Psoas muscle (tissue), 7 donors: ENCODE measurements at regions not wholly inside any gene's neighbourhood (a gene's known extent, or its start where the extent isn't known, plus 50 kb on each side); places are given as distances from the start of the nearest gene placed in this dataset.

ENCODE experiments used
- ATAC-seq, 4 donors: fragments of 200-7000 bp; cut with Tn5 transposase; one replicate each; pipeline ENCODE4 v1.9.1; 2020; ENCODE audit warnings: moderate library complexity in 3 of 4, mild to moderate bottlenecking in 2 of 4
- DNase-seq, 2 donors: peaks; one replicate each; pipeline ENCODE4 v3.0.0-alpha.2; 2020
- H3K27ac ChIP-seq: fragments of 200-600 bp; one replicate; pipeline ENCODE4 v1.8.0; 2022
- H3K27me3 ChIP-seq, 3 donors: fragments of 200-600 bp in 1 of 3; one replicate each; pipeline versions ENCODE4 v1.6.1 to v1.8.0; 2013 to 2022; ENCODE audit warnings: low read length in 2 of 3, mild to moderate bottlenecking in 2 of 3, moderate library complexity in 1 of 3; ENCODE audit not compliant: insufficient read depth in 3 of 3
- H3K36me3 ChIP-seq, 2 donors: fragments of 200-600 bp in 1 of 2; one replicate each; pipeline versions ENCODE4 v1.6.1 to v1.8.0; 2013 to 2022; ENCODE audit warnings: low read depth in 1 of 2, mild to moderate bottlenecking in 1 of 2, moderate library complexity in 1 of 2; ENCODE audit not compliant: insufficient read depth in 1 of 2
- H3K4me1 ChIP-seq: fragments of 200-600 bp; one replicate; pipeline ENCODE4 v1.8.0; 2022
- H3K4me3 ChIP-seq: fragments of 200-600 bp; one replicate; pipeline ENCODE4 v1.8.0; 2022; ENCODE audit warnings: mild to moderate bottlenecking
- H3K9me3 ChIP-seq: fragments of 200-600 bp; one replicate; pipeline ENCODE4 v1.8.0; 2022
- WGBS, 3 donors: extraction: QIAGEN DNeasy Blood & Tissue Kit; methylation state at CpG; one replicate each; pipeline versions ENCODE4 v1.1.6 to v1.1.7; 2013; 5-methylcytosine and 5-hydroxymethylcytosine counted together
- intact Hi-C, 2 donors: fragments of 100-400 bp; cut with DNase I; formaldehyde crosslinking; loops; one replicate each; pipeline versions ENCODE4 v1.11.0 to v1.14.2; 2022
- TF ChIP-seq, protein P1 (sequence below): fragments of 200-600 bp; IDR thresholded peaks from one replicate; pipeline ENCODE4 v1.8.0; 2022; ENCODE audit warnings: antibody characterized with exemption
- donor health status: healthy with polysubstance abuse.
- donor health status: DM: no; HTN: no; CAD: no; lungs with moderate emphysema.
- donor health status: Bipolar disorder and iron deficiency.
- donor health status: healthy.
- donor health status: DM: yes; HTN: yes; CAD: no.
- donor health status: DM: no; HTN: no; CAD: no.
- donor health status: DM: yes; HTN: yes; CAD: no.

GRCh38 chr22:34805771-34806170, 260.2 kb upstream of the ISX start:
- ATAC-seq: no peak
- Histone ChIP-seq H3K9me3 (no peaks in the 10 kb centered on the region), H3K27me3 (no peaks in the 10 kb centered on the region), H3K36me3 (no peaks in the 10 kb centered on the region), H3K4me1 (no peaks in the 10 kb centered on the region), H3K4me3 (no peak overlapping the region), H3K27ac (no peak overlapping the region)
- WGBS, 3 donors: 81 to 93% (median 88%) methylated on average over 3 of the region's 3 CpGs
- DNase-seq: no peak
- intact Hi-C loops: no loop called here
- TF ChIP-seq, protein P1, sequence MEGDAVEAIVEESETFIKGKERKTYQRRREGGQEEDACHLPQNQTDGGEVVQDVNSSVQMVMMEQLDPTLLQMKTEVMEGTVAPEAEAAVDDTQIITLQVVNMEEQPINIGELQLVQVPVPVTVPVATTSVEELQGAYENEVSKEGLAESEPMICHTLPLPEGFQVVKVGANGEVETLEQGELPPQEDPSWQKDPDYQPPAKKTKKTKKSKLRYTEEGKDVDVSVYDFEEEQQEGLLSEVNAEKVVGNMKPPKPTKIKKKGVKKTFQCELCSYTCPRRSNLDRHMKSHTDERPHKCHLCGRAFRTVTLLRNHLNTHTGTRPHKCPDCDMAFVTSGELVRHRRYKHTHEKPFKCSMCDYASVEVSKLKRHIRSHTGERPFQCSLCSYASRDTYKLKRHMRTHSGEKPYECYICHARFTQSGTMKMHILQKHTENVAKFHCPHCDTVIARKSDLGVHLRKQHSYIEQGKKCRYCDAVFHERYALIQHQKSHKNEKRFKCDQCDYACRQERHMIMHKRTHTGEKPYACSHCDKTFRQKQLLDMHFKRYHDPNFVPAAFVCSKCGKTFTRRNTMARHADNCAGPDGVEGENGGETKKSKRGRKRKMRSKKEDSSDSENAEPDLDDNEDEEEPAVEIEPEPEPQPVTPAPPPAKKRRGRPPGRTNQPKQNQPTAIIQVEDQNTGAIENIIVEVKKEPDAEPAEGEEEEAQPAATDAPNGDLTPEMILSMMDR: no peak

DNA sequence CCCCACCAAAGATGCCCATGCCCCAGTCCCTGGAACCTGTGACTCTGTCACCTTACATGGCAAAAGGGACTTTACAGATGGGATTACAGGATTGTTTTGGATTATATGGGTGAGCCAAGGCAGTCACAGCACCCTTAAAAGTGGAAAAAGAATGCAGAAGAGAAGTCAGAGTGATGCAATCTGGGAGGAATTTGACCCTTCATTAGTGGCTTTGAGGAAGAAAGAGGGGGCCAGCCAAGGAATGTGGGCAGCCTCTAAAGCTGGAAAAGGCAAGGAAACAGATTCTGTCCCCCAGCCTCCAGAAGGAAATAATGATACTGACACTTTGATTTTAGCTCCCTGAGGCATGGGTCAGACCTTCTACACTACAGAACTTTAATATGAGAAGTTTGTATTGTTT, 257.3 kb upstream of the ISX start:
- Histone ChIP-seq H3K27ac (no peak overlapping the region), H3K9me3 (no peaks in the 10 kb centered on the region), H3K36me3 (no peaks in the 10 kb centered on the region), H3K27me3 (no peaks in the 10 kb centered on the region), H3K4me3 (no peak overlapping the region), H3K4me1 (no peaks in the 10 kb centered on the region)
- DNase-seq (no peak), ATAC-seq (no peak)
- intact Hi-C loops: no loop called here
- TF ChIP-seq, protein P1: no peak

DNA sequence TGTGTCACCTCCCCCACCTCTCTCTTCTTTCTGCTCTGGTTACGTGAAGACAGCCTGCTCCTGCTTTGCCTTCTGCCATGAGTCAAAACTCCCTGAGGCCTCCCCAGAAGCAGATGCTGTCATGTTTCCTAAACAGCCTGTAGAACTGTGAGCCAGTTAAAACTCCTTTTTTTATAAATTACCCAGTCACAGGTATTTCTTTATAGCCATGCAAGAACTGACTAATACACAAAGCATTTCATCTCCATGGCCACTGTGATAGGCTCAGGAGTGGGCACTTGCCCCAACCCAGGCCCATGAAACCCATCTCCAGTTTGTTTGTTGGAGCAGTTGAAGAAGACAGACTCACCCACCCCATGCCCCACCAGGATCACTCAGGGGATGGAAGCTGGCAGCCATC, 253.3 kb upstream of the ISX start:
- intact Hi-C loops: no loop called here
- H3K4me1 ChIP-seq: no peaks in the 10 kb centered on the region
- 88 to 100% (median 97%) methylated on average over 1 of the region's 1 CpG for WGBS, 3 donors
- TF ChIP-seq, protein P1: no peak
- no peak overlapping the region for H3K27ac ChIP-seq
- no peaks in the 10 kb centered on the region for H3K27me3 ChIP-seq
- H3K36me3 ChIP-seq: no peaks in the 10 kb centered on the region
- no peaks in the 10 kb centered on the region for H3K9me3 ChIP-seq
- DNase-seq (no peak), ATAC-seq (no peak)
- no peak overlapping the region for H3K4me3 ChIP-seq

DNA sequence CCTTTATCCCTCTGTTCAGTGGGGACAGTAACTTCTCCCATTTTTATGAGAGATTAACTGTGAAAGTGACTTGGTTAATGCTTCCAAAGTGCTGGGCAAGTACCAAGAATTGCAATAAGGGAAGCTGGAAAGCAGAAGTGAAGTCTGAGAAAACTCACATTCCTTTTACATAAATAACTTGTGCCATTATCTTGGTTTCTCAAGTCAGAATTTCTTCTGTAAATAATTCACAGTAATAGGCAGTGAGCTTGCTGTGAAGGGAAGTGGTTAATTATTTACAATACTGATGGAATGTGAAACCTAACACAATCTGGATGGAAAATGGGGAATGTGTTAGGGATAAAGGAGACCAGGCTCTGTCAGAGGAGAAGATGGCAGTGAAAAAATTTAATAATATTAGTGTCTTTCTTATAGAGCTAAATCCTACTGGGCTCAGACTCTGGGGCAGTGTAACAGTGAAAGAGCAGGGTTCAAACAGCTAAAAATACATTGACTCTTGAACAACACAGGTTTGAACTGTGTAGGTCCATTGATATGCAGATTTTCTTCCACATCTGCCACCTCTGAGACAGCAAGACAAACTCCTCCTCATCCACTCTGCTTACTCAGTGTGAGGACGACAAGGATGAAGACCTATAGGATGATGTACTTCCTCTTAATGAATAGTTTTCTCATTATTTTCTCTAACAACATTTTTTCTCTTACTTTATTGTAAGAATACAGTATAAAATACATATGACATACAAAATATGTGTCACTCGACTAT, 251.5 kb upstream of the ISX start:
- no peaks in the 10 kb centered on the region for H3K27me3 ChIP-seq
- H3K9me3 ChIP-seq: no peaks in the 10 kb centered on the region
- H3K4me1 ChIP-seq: no peaks in the 10 kb centered on the region
- WGBS, 3 donors: 66 to 74% (median 73%) methylated on average over 2 of the region's 2 CpGs
- DNase-seq (no peak), ATAC-seq (no peak)
- intact Hi-C loops: no loop called here
- no peaks in the 10 kb centered on the region for H3K36me3 ChIP-seq
- TF ChIP-seq, protein P1: no peak
- H3K27ac ChIP-seq: no peak overlapping the region
- H3K4me3 ChIP-seq: no peak overlapping the region

DNA sequence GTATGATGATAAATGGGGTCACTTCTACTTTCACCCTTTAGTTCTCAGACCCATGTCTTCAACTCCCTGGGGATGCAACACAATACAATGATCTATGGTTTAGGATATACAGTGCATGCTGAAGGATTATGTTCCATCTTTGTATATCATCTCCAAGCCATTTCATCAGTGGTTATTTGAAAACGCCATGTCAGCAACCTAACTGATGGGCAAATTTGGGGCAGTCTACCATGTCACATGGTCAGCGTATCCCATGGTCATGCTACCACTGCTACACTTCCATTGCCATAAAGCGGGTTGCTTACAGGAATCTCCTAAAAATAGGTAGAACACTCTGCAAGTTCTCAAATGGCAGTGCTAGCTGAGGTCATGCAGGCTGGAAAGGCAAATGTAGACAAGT, 236.5 kb upstream of the ISX start:
- H3K4me1 ChIP-seq: no peaks in the 10 kb centered on the region
- no peaks in the 10 kb centered on the region for H3K9me3 ChIP-seq
- H3K27ac ChIP-seq: no peak overlapping the region
- no peaks in the 10 kb centered on the region for H3K27me3 ChIP-seq
- 67 to 80% (median 71%) methylated on average over 3 of the region's 3 CpGs for WGBS, 3 donors
- intact Hi-C loops: no loop called here
- no peak for ATAC-seq
- no peaks in the 10 kb centered on the region for H3K36me3 ChIP-seq
- no peak for DNase-seq
- TF ChIP-seq, protein P1: no peak
- H3K4me3 ChIP-seq: no peak overlapping the region
